Ishikawa (cell line): ENCODE measurements at regions not wholly inside any gene's neighbourhood (a gene's known extent, or its start where the extent isn't known, plus 50 kb on each side); places are given as distances from the start of the nearest gene placed in this dataset.

Experiments
- CEBPB ChIP-seq: IDR thresholded peaks from 2 replicates; pipeline ENCODE4 v1.6.1; 2012
- CREB1 ChIP-seq: IDR thresholded peaks from 2 replicates; pipeline ENCODE4 v1.6.1; 2012; ENCODE audit warnings: low read depth
- EP300 ChIP-seq: IDR thresholded peaks from 2 replicates; pipeline ENCODE4 v1.6.1; 2012; ENCODE audit warnings: borderline replicate concordance
- FOXM1 ChIP-seq: IDR thresholded peaks from 2 replicates; pipeline ENCODE4 v1.6.1; 2012; ENCODE audit warnings: low read depth, borderline replicate concordance
- MAX ChIP-seq: IDR thresholded peaks from 2 replicates; pipeline ENCODE4 v1.6.1; 2012
- RAD21 ChIP-seq: IDR thresholded peaks from 2 replicates; pipeline ENCODE4 v1.6.1; 2012; ENCODE audit warnings: low read depth
- TCF12 ChIP-seq: IDR thresholded peaks from 2 replicates; pipeline ENCODE4 v1.6.1; 2012; ENCODE audit warnings: low read depth
- TEAD4 ChIP-seq: IDR thresholded peaks from 2 replicates; pipeline ENCODE4 v1.6.1; 2012

DNA sequence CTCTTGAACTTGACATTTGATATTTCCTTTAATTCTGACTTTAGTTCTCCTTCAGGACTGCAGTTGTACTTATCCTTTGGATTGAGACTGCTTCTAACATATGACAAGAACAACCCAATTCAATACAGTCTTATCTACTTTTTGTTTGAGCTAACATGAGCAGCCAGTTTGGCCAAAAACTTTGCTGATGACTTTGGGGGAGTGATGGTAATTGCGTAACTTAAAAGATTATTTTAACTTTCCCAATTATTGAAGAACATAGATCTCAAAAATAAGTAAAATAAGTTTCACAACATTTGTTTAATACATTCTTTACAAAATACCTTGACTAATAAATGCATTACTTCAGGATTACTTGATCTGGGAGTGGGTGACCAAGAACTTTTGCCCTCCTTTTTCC, 1311.1 kb upstream of the NRXN1 start:
- no peak for TF ChIP-seq FOXM1
- TF ChIP-seq CREB1: no peak
- no peak for TF ChIP-seq RAD21
- TF ChIP-seq TEAD4: no peak
- no peak for TF ChIP-seq EP300
- no peak for TF ChIP-seq TCF12
- no peak for TF ChIP-seq CEBPB
- TF ChIP-seq MAX: no peak
